ENCODE measurements at regions not wholly inside any gene's neighbourhood (a gene's known extent, or its start where the extent isn't known, plus 50 kb on each side); places are given as distances from the start of the nearest gene placed in this dataset.

GRCh38 chr1:117796226-117796625 lies 133.2 kb downstream of the GDAP2 start:
- TF ChIP-seq CTCF (IDR thresholded peaks at IDR 0.05): no peak
- no peak for TF ChIP-seq POLR2A (IDR thresholded peaks at IDR 0.05)

Data from body of pancreas (tissue), 4 donors.